ENCODE measurements at regions not wholly inside any gene's neighbourhood (a gene's known extent, or its start where the extent isn't known, plus 50 kb on each side); places are given as distances from the start of the nearest gene placed in this dataset.

GRCh38 chr2:83063933-83064332, 1395.1 kb downstream of the SUCLG1 start:
- no peaks in the 10 kb centered on the region for H3K27me3 ChIP-seq (ENCODE audit: control insufficient read depth, insufficient read depth, low read length)
- Mint-ChIP-seq H3K27me3 (ENCODE audit: low read depth in 2 of 2) (no peaks in the 10 kb centered on the region), H3K4me3 (no peak overlapping the region), H3K36me3 (peaks cover under 1% of the 10 kb centered on the region), H3K27ac (no peak overlapping the region), H3K4me1 (no peaks in the 10 kb centered on the region), H3K9me3 (peaks cover 3 to 8% of the 10 kb centered on the region in 2 donors)
- H3K4me1 ChIP-seq (ENCODE audit: control insufficient read depth, insufficient read depth, low read length) = no peaks in the 10 kb centered on the region
- peaks cover 5% of the 10 kb centered on the region for H3K9me3 ChIP-seq (ENCODE audit: control insufficient read depth, insufficient read depth, low read length)
- no peak overlapping the region for H3K27ac ChIP-seq (ENCODE audit: low read length)
- WGBS (ENCODE audit: insufficient coverage) = no CpG with 5 or more reads among the region's 1 CpG
- DNase-seq (no peak), ATAC-seq (no peak)
- no peaks in the 10 kb centered on the region for H3K36me3 ChIP-seq (ENCODE audit: control insufficient read depth, insufficient read depth, low read length)
- intact Hi-C loops (cut with micrococcal nuclease) = no loop called here
- H3K4me3 ChIP-seq (ENCODE audit: low read length) = no peak overlapping the region
- TF ChIP-seq, protein P1, sequence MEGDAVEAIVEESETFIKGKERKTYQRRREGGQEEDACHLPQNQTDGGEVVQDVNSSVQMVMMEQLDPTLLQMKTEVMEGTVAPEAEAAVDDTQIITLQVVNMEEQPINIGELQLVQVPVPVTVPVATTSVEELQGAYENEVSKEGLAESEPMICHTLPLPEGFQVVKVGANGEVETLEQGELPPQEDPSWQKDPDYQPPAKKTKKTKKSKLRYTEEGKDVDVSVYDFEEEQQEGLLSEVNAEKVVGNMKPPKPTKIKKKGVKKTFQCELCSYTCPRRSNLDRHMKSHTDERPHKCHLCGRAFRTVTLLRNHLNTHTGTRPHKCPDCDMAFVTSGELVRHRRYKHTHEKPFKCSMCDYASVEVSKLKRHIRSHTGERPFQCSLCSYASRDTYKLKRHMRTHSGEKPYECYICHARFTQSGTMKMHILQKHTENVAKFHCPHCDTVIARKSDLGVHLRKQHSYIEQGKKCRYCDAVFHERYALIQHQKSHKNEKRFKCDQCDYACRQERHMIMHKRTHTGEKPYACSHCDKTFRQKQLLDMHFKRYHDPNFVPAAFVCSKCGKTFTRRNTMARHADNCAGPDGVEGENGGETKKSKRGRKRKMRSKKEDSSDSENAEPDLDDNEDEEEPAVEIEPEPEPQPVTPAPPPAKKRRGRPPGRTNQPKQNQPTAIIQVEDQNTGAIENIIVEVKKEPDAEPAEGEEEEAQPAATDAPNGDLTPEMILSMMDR (IDR thresholded peaks at IDR 0.05) = no peak

DNA sequence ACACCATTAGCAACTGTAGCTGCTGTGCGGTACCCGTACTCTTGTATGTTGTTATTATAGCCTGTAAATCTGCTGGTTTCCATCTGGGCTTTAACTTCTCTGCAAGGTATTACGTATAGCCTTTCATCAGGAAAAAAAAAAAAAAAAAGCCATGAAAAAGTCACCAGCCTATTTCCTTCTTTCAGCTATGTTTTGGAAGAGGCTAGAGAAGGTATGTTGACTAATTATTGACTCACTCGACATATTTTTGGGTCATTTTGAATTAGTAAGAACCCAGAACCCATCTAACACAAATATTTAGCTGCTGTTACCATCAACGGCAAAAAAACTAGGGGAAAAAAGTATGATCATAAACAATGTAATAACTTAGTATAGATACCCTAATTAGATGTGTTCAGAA, 1395.6 kb downstream of the SUCLG1 start:
- H3K9me3 Mint-ChIP-seq = peaks cover 5 to 11% of the 10 kb centered on the region in 2 donors
- H3K36me3 Mint-ChIP-seq = peaks cover 5% of the 10 kb centered on the region
- intact Hi-C loops (cut with micrococcal nuclease) = no loop called here
- TF ChIP-seq, protein P1 (IDR thresholded peaks at IDR 0.05) = no peak
- Histone ChIP-seq H3K27me3 (ENCODE audit: control insufficient read depth, insufficient read depth, low read length) (no peaks in the 10 kb centered on the region), H3K4me1 (ENCODE audit: control insufficient read depth, insufficient read depth, low read length) (no peaks in the 10 kb centered on the region), H3K27ac (ENCODE audit: low read length) (no peak overlapping the region), H3K9me3 (ENCODE audit: control insufficient read depth, insufficient read depth, low read length) (peaks cover 5% of the 10 kb centered on the region), H3K4me3 (ENCODE audit: low read length) (no peak overlapping the region), H3K36me3 (ENCODE audit: control insufficient read depth, insufficient read depth, low read length) (no peaks in the 10 kb centered on the region)
- ATAC-seq = no peak
- H3K27me3 Mint-ChIP-seq (ENCODE audit: low read depth in 2 of 2) = no peaks in the 10 kb centered on the region
- 95% methylated on average over 2 of the region's 5 CpGs for WGBS (ENCODE audit: insufficient coverage)
- H3K4me3 Mint-ChIP-seq = no peak overlapping the region
- DNase-seq = no peak
- H3K4me1 Mint-ChIP-seq = no peaks in the 10 kb centered on the region
- H3K27ac Mint-ChIP-seq = no peak overlapping the region

GRCh38 chr2:83058683-83059082, 1400.4 kb downstream of the SUCLG1 start:
- Histone ChIP-seq H3K4me3 (ENCODE audit: low read length) (no peak overlapping the region), H3K4me1 (ENCODE audit: control insufficient read depth, insufficient read depth, low read length) (no peaks in the 10 kb centered on the region), H3K9me3 (ENCODE audit: control insufficient read depth, insufficient read depth, low read length) (peaks cover 8% of the 10 kb centered on the region), H3K27ac (ENCODE audit: low read length) (no peak overlapping the region), H3K27me3 (ENCODE audit: control insufficient read depth, insufficient read depth, low read length) (no peaks in the 10 kb centered on the region), H3K36me3 (ENCODE audit: control insufficient read depth, insufficient read depth, low read length) (no peaks in the 10 kb centered on the region)
- intact Hi-C loops (cut with micrococcal nuclease) = no loop called here
- ATAC-seq = no peak
- H3K36me3 Mint-ChIP-seq = peaks cover 6% of the 10 kb centered on the region
- no peak for DNase-seq
- peaks cover 2 to 3% of the 10 kb centered on the region in 2 donors for H3K9me3 Mint-ChIP-seq
- H3K4me3 Mint-ChIP-seq = no peak overlapping the region
- no peaks in the 10 kb centered on the region for H3K4me1 Mint-ChIP-seq
- no peak overlapping the region for H3K27ac Mint-ChIP-seq
- 50% methylated on average over 1 of the region's 2 CpGs for WGBS (ENCODE audit: insufficient coverage)
- TF ChIP-seq, protein P1 (IDR thresholded peaks at IDR 0.05) = no peak
- H3K27me3 Mint-ChIP-seq (ENCODE audit: low read depth in 2 of 2) = no peaks in the 10 kb centered on the region

DNA sequence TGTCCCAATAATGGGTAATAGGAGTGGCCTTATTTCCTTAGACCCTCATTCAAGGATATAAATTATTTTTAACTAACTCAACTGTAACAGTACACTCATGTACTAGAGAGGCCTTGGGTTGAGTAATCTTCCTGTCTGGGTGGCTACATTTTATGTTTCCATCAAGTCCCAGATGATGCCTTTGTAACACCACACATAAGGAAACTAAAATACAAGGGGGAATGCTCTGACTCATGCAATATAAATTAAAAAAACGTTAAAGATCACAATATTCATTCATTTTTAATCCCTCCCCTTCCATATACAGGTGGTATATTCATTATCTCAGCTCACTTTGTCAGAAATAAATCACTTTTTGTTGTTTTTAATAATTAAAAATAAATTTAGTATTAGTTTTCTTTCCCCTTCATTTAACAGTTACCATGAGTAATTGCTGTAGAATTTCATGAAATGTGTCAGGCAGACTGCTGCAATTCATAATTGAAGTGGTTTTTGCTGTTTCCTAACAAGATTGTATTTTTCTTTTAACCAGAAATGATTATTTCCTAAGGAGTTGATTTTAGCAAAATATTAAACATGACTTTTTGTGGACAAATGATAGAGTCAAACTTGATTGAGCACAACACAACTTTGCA, 1403.6 kb downstream of the SUCLG1 start:
- H3K4me1 Mint-ChIP-seq = no peaks in the 10 kb centered on the region
- Histone ChIP-seq H3K36me3 (ENCODE audit: control insufficient read depth, insufficient read depth, low read length) (no peaks in the 10 kb centered on the region), H3K27me3 (ENCODE audit: control insufficient read depth, insufficient read depth, low read length) (no peaks in the 10 kb centered on the region), H3K4me3 (ENCODE audit: low read length) (no peak overlapping the region), H3K4me1 (ENCODE audit: control insufficient read depth, insufficient read depth, low read length) (no peaks in the 10 kb centered on the region), H3K9me3 (ENCODE audit: control insufficient read depth, insufficient read depth, low read length) (peaks cover 5% of the 10 kb centered on the region), H3K27ac (ENCODE audit: low read length) (no peak overlapping the region)
- TF ChIP-seq, protein P1 (IDR thresholded peaks at IDR 0.05) = no peak
- intact Hi-C loops (cut with micrococcal nuclease) = no loop called here
- DNase-seq (no peak), ATAC-seq (no peak)
- WGBS (ENCODE audit: insufficient coverage) = no CpG with 5 or more reads among the region's 1 CpG
- no peak overlapping the region for H3K4me3 Mint-ChIP-seq
- H3K27ac Mint-ChIP-seq = no peak overlapping the region
- peaks cover 6% of the 10 kb centered on the region for H3K36me3 Mint-ChIP-seq
- H3K9me3 Mint-ChIP-seq = peaks cover 10 to 14% of the 10 kb centered on the region in 2 donors
- H3K27me3 Mint-ChIP-seq (ENCODE audit: low read depth in 2 of 2) = no peaks in the 10 kb centered on the region

All from natural killer cell (primary cell).